Endothelial cell of umbilical vein (primary cell): ENCODE measurements at regions not wholly inside any gene's neighbourhood (a gene's known extent, or its start where the extent isn't known, plus 50 kb on each side); places are given as distances from the start of the nearest gene placed in this dataset.

Experiments
- BruUV-seq: library from RNA; stranded (reverse); fragments of 400-500 nt; replicated peaks from 2 replicates; lab custom pipeline; 2021; lab: Mats Ljungman, UMichigan
- CTCF ChIA-PET: fragments of 300-600, 350-600 bp; sonication (Branson Sonifier 250); formaldehyde crosslinking; loops from one replicate; lab custom pipeline; 2021; ENCODE audit warnings: antibody characterized with exemption, inconsistent platforms; lab: Charles Lee
- POLR2A ChIA-PET: fragments of 300-600, 350-600 bp; sonication (Branson Sonifier 250); formaldehyde crosslinking; loops from one replicate; lab custom pipeline; 2021; ENCODE audit warnings: antibody characterized with exemption, inconsistent platforms; lab: Charles Lee
- DNase-seq: peaks from one replicate; pipeline ENCODE4 v3.0.0-alpha.2; 2011; ENCODE audit warnings: low read depth, low spot score
- FAIRE-seq: peaks from 2 replicates; lab custom pipeline; 2011; peaks lifted over from hg19 to GRCh38; lab: Jason Lieb, UNC
- H2AFZ ChIP-seq: 2 replicates; pipeline ENCODE4 v1.6.0; 2012; ENCODE audit warnings: low read depth, low read length, control low read depth, inconsistent platforms
- H3K27ac ChIP-seq: 2 replicates; pipeline ENCODE4 v1.5.1; 2011; ENCODE audit warnings: low read depth, mild to moderate bottlenecking, control low read depth, low read length, moderate library complexity; ENCODE audit not compliant: insufficient read depth
- H3K27me3 ChIP-seq, 2 experiments: 2 replicates each; pipeline versions ENCODE4 v1.6.0 to v1.6.1; 2011; ENCODE audit warnings: low read length in 2 of 2, mixed read lengths in 1 of 2; ENCODE audit not compliant: control insufficient read depth in 2 of 2, insufficient read depth in 2 of 2
- H3K36me3 ChIP-seq, 2 experiments: 2 replicates in 1 of 2; 3 replicates in 1 of 2; pipeline ENCODE4 v1.5.1; 2011; ENCODE audit warnings: low read length in 2 of 2, mild to moderate bottlenecking in 1 of 2, moderate library complexity in 1 of 2; ENCODE audit not compliant: control insufficient read depth in 2 of 2, insufficient read depth in 2 of 2; ENCODE audit errors: extremely low read depth in 1 of 2
- H3K4me1 ChIP-seq: 3 replicates; pipeline ENCODE4 v1.5.1; 2011; ENCODE audit warnings: mild to moderate bottlenecking, low read length; ENCODE audit not compliant: control insufficient read depth, insufficient read depth; ENCODE audit errors: extremely low read depth
- H3K4me2 ChIP-seq: 2 replicates; pipeline ENCODE4 v1.6.1; 2011; ENCODE audit warnings: low read length, control low read depth, mixed read lengths; ENCODE audit not compliant: insufficient read depth
- H3K4me3 ChIP-seq, 3 experiments: fragments of 200-600 bp in 1 of 3; sonication (generic), shearing (Covaris generic) in 1 of 3; replicated peaks in 1 of 3; 2 replicates each; pipeline ENCODE4 v1.5.1; 2011 to 2016; ENCODE audit warnings: control low read depth in 3 of 3, low read length in 3 of 3, mild to moderate bottlenecking in 2 of 3, inconsistent platforms in 1 of 3, low read depth in 1 of 3, moderate library complexity in 1 of 3; ENCODE audit not compliant: insufficient read depth in 1 of 3
- H3K79me2 ChIP-seq: 2 replicates; pipeline ENCODE4 v1.6.0; 2012; ENCODE audit warnings: low read length, inconsistent platforms; ENCODE audit not compliant: control insufficient read depth, insufficient read depth
- H3K9ac ChIP-seq: replicated peaks from 2 replicates; pipeline ENCODE3; 2011; ENCODE audit warnings: low read length, control low read depth; ENCODE audit not compliant: insufficient read depth; ENCODE audit errors: extremely low read depth
- H3K9me1 ChIP-seq: replicated peaks from 3 replicates; pipeline ENCODE4 v1.6.0; 2011; ENCODE audit warnings: mild to moderate bottlenecking, low read length; ENCODE audit not compliant: control insufficient read depth, insufficient read depth; ENCODE audit errors: extremely low read depth
- H3K9me3 ChIP-seq: replicated peaks from 2 replicates; pipeline ENCODE4 v1.5.1; 2012; ENCODE audit warnings: low read length, inconsistent platforms; ENCODE audit not compliant: control insufficient read depth, insufficient read depth
- H4K20me1 ChIP-seq: replicated peaks from 2 replicates; pipeline ENCODE3; 2011; ENCODE audit warnings: mild to moderate bottlenecking, low read length; ENCODE audit not compliant: control insufficient read depth, insufficient read depth; ENCODE audit errors: extremely low read depth
- EZH2 ChIP-seq: IDR thresholded peaks from 2 replicates; pipeline ENCODE4 v1.6.1; 2012; ENCODE audit warnings: borderline replicate concordance, low read depth, mild to moderate bottlenecking, moderate library complexity, low read length, inconsistent platforms; ENCODE audit not compliant: severe bottlenecking
- FOS ChIP-seq: IDR thresholded peaks from 2 replicates; pipeline ENCODE4 v1.6.1; 2011; ENCODE audit warnings: mild to moderate bottlenecking, low read length, moderate library complexity, borderline replicate concordance; ENCODE audit not compliant: insufficient read depth
- GATA2 ChIP-seq: IDR thresholded peaks from 2 replicates; pipeline ENCODE4 v1.7.0; 2011; ENCODE audit warnings: low read depth, mild to moderate bottlenecking, moderate library complexity, mixed read lengths, low read length; ENCODE audit not compliant: insufficient read length, insufficient read depth
- JUN ChIP-seq: IDR thresholded peaks from 2 replicates; pipeline ENCODE4 v1.6.1; 2011; ENCODE audit warnings: borderline replicate concordance, low read depth; ENCODE audit not compliant: insufficient read length, insufficient read depth
- MYC ChIP-seq: IDR thresholded peaks from one replicate; pipeline ENCODE4 v1.6.1; 2011; ENCODE audit warnings: mild to moderate bottlenecking, low read depth, low read length
- POLR2A ChIP-seq: IDR thresholded peaks from 2 replicates; pipeline ENCODE4 v1.6.1; 2012; ENCODE audit warnings: low read depth, mild to moderate bottlenecking, control low read depth, low read length
- POLR2AphosphoS5 ChIP-seq: IDR thresholded peaks from 2 replicates; pipeline ENCODE4 v1.6.1; 2012; ENCODE audit warnings: low read depth, mild to moderate bottlenecking, control low read depth, low read length, moderate library complexity; ENCODE audit not compliant: insufficient read depth
- dilution Hi-C: fragments of 300-500 bp; cut with MboI; formaldehyde crosslinking; loops from one replicate; pipeline ENCODE4 v1.15.0; 2019; ENCODE audit warnings: low sequenced_read_pairs; ENCODE audit not compliant: extremely low pct_ligation_motif_present
- intact Hi-C: fragments of 100-400 bp; cut with micrococcal nuclease; formaldehyde crosslinking; loops from one replicate; pipeline ENCODE4 v1.10.0; 2022
- TF ChIP-seq, protein P1 (sequence below): IDR thresholded peaks from 2 replicates; pipeline ENCODE4 v1.6.1; 2011; ENCODE audit not compliant: insufficient read depth, insufficient read length
- TF ChIP-seq, protein P2 (sequence below), 2 donors: IDR thresholded peaks; 1 replicate in 1 of 2; 2 replicates in 1 of 2; pipeline ENCODE4 v1.5.1; 2011; ENCODE audit warnings: low read length in 2 of 2, mild to moderate bottlenecking in 2 of 2, moderate library complexity in 2 of 2, control low read depth in 1 of 2, inconsistent platforms in 1 of 2, low read depth in 1 of 2; ENCODE audit not compliant: insufficient read depth in 1 of 2; ENCODE audit errors: extremely low read depth in 1 of 2

DNA sequence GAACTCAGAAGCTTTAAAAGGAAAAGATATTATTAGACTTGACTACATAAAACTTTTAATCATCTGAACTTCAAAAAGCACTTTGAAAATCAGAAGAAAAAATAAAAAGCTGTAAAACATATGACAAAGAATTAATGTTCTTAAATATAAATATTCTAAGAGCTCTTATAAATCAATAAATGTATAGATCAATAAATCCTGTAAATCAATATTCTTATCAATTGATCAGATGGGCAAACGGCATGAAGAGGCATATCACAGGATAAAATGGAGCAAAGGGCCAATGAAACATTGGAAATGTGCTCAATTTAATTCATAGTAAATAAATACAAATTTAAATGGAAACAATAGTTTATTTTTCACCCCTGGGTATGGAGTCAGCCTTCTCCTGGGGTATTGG, 66.1 kb upstream of the SMYD2 start:
- Histone ChIP-seq H4K20me1 (no peaks in the 10 kb centered on the region), H3K4me3 (no peak overlapping the region), H3K27ac (no peak overlapping the region), H3K4me2 (no peak overlapping the region), H3K9ac (no peak overlapping the region), H3K9me1 (no peaks in the 10 kb centered on the region), H3K27me3 (peaks cover 10 to 31% of the 10 kb centered on the region in 2 experiments), H3K36me3 (no peaks in the 10 kb centered on the region), H3K9me3 (no peaks in the 10 kb centered on the region), H3K79me2 (no peaks in the 10 kb centered on the region), H2AFZ (no peak overlapping the region), H3K4me1 (peaks cover 7% of the 10 kb centered on the region)
- ChIA-PET POLR2A (interaction anchor here (0.8 to 1.4 kb wide), 2 partner anchors 114 to 116 kb away, joined by 3 to 8 read pairs; no protein-coding TSS in a partner anchor), CTCF (interaction anchor here (0.7 to 11.0 kb wide), 55 partner anchors 9 to 1312 kb away, joined by 3 to 671 read pairs (median 4); partner anchors contain the start of genes CENPF and SMYD2)
- TF ChIP-seq, protein P1, sequence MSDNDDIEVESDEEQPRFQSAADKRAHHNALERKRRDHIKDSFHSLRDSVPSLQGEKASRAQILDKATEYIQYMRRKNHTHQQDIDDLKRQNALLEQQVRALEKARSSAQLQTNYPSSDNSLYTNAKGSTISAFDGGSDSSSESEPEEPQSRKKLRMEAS: no peak
- intact Hi-C loops (loop anchor here (1.0 to 5.0 kb wide), 6 partner anchors 46 to 1093 kb away; no protein-coding TSS in a partner anchor), dilution Hi-C loops (no loop called here)
- FAIRE-seq (no peak), DNase-seq (no peak)
- no TSS peak for BruUV-seq

DNA sequence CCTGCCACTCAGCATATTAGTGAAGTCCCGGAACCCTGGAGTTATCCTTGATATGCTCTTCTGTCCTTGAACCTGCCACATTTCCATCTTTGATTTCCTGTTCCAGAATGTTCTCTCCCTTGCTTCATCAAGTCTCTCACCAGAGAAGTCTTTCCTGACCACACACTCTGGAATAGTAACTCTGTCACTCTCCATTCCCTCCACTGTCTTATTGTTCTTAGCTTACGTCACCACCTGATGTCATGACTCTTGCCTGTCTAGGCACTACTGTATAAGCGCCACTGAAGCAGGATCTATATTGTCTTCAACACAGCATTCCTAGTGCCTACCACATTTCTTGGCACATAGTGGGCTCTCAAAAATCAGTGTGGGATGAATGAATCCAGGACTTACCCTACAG, 65.4 kb upstream of the SMYD2 start:
- dilution Hi-C loops: no loop called here
- no peaks in the 10 kb centered on the region for H3K79me2 ChIP-seq
- TF ChIP-seq EZH2: no peak
- TF ChIP-seq POLR2AphosphoS5: no peak
- no peak for TF ChIP-seq MYC
- TF ChIP-seq, protein P1: no peak
- TF ChIP-seq, protein P2, sequence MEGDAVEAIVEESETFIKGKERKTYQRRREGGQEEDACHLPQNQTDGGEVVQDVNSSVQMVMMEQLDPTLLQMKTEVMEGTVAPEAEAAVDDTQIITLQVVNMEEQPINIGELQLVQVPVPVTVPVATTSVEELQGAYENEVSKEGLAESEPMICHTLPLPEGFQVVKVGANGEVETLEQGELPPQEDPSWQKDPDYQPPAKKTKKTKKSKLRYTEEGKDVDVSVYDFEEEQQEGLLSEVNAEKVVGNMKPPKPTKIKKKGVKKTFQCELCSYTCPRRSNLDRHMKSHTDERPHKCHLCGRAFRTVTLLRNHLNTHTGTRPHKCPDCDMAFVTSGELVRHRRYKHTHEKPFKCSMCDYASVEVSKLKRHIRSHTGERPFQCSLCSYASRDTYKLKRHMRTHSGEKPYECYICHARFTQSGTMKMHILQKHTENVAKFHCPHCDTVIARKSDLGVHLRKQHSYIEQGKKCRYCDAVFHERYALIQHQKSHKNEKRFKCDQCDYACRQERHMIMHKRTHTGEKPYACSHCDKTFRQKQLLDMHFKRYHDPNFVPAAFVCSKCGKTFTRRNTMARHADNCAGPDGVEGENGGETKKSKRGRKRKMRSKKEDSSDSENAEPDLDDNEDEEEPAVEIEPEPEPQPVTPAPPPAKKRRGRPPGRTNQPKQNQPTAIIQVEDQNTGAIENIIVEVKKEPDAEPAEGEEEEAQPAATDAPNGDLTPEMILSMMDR (IDR thresholded peaks at IDR 0.05; ENCODE audit: extremely low read depth in 1 of 2, insufficient read depth in 1 of 2, low read depth in 1 of 2, low read length in 2 of 2): no peak
- TF ChIP-seq JUN: no peak
- no peak for TF ChIP-seq GATA2
- no peak for TF ChIP-seq POLR2A
- no peak for TF ChIP-seq FOS
- peaks cover 7% of the 10 kb centered on the region for H3K4me1 ChIP-seq
- H4K20me1 ChIP-seq: no peaks in the 10 kb centered on the region
- H3K27ac ChIP-seq: no peak overlapping the region
- CTCF ChIA-PET: interaction anchor here (1.4 to 11.0 kb wide), 6 partner anchors 9 to 114 kb away, joined by 6 to 671 read pairs (median 10); no protein-coding TSS in a partner anchor
- no peaks in the 10 kb centered on the region for H3K36me3 ChIP-seq
- no peaks in the 10 kb centered on the region for H3K9me3 ChIP-seq
- peaks cover 10 to 34% of the 10 kb centered on the region in 2 experiments for H3K27me3 ChIP-seq
- FAIRE-seq: no peak
- BruUV-seq: no TSS peak
- no peak overlapping the region for H3K9ac ChIP-seq
- intact Hi-C loops: no loop called here
- DNase-seq: no peak
- no peak overlapping the region for H2AFZ ChIP-seq
- H3K4me3 ChIP-seq: no peak overlapping the region
- no peak overlapping the region for H3K4me2 ChIP-seq
- no peaks in the 10 kb centered on the region for H3K9me1 ChIP-seq
- POLR2A ChIA-PET: no interaction called here
